MCF 10A (cell line): ENCODE measurements at regions not wholly inside any gene's neighbourhood (a gene's known extent, or its start where the extent isn't known, plus 50 kb on each side); places are given as distances from the start of the nearest gene placed in this dataset.

Source experiments
- microRNA-seq: library from miRNA; unstranded; fragments of <30 nt; microRNA quantifications from one replicate; pipeline ENCODE4 v1.2.0, GENCODE V29; 2022

Small RNA genes lying in the stretch of these regions (microRNA-seq; reads per million reads assigned to microRNA genes)
- gene MIR205, result 176,734 reads per million, percentile 100 among the genes with 10 or more reads in this experiment
